ENCODE measurements at regions not wholly inside any gene's neighbourhood (a gene's known extent, or its start where the extent isn't known, plus 50 kb on each side); places are given as distances from the start of the nearest gene placed in this dataset.

- TF ChIP-seq ATF3 (IDR thresholded peaks at IDR 0.05) (no peak), ATF3 (CRISPR knock-in tag; conservative IDR thresholded peaks at IDR 0.05) (no peak), MCM2 (IDR thresholded peaks at IDR 0.05; ENCODE audit: low read depth) (no peak), CUX1 (CRISPR knock-in tag; IDR thresholded peaks at IDR 0.05) (no peak), THRB (CRISPR knock-in tag; conservative IDR thresholded peaks at IDR 0.05) (no peak), DLX4 (CRISPR knock-in tag; IDR thresholded peaks at IDR 0.05) (no peak), TAF15 (IDR thresholded peaks at IDR 0.05; ENCODE audit: low read depth, low read length) (no peak), SMAD2 (IDR thresholded peaks at IDR 0.05; ENCODE audit: low read depth, low read length) (no peak), TBP (optimal IDR thresholded peaks at IDR 0.05; ENCODE audit: low read depth, low read length) (no peak), ETS2 (tag; IDR thresholded peaks at IDR 0.05; ENCODE audit: borderline replicate concordance, poor library complexity, severe bottlenecking) (no peak), CBX2 (IDR thresholded peaks at IDR 0.05; ENCODE audit: insufficient read depth, low read length, poor library complexity, severe bottlenecking) (no peak)
Observed at GRCh38 chr11:70825893-70826540, 426.4 kb downstream of the SHANK2 start (continued).

All from K562 (cell line).